ENCODE measurements at regions not wholly inside any gene's neighbourhood (a gene's known extent, or its start where the extent isn't known, plus 50 kb on each side); places are given as distances from the start of the nearest gene placed in this dataset.

- TF ChIP-seq CTCF (IDR thresholded peaks at IDR 0.05) (no peak), ZFX (IDR thresholded peaks at IDR 0.05; ENCODE audit: borderline replicate concordance) (no peak)
These were observed 983.7 kb downstream of the MCTP2 start for GRCh38 chr15:95215017-95215416.

All from 22Rv1 (cell line).